ENCODE measurements at regions not wholly inside any gene's neighbourhood (a gene's known extent, or its start where the extent isn't known, plus 50 kb on each side); places are given as distances from the start of the nearest gene placed in this dataset.

GRCh38 chr4:89664521-89664920 is 172.4 kb downstream of the SNCA start:
- TF ChIP-seq POLR2A (IDR thresholded peaks at IDR 0.05) (no peak), CTCF (IDR thresholded peaks at IDR 0.05) (no peak)
